ENCODE measurements at regions not wholly inside any gene's neighbourhood (a gene's known extent, or its start where the extent isn't known, plus 50 kb on each side); places are given as distances from the start of the nearest gene placed in this dataset.

GRCh38 chrX:144295921-144296320 is 412.1 kb downstream of the UBE2NL start:
- H3K36me3 ChIP-seq (replicated peaks in 1 of 2; ENCODE audit: control extremely low read depth in 1 of 2, control insufficient read depth in 1 of 2, extremely low read depth in 1 of 2, insufficient read depth in 2 of 2, low read length in 1 of 2): no peaks in the 10 kb centered on the region
- H3K79me2 ChIP-seq (ENCODE audit: control insufficient read depth, insufficient read depth, low read length): no peaks in the 10 kb centered on the region
- no peak overlapping the region for H3K4me3 ChIP-seq (ENCODE audit: control extremely low read depth in 1 of 5, extremely low read depth in 1 of 5, insufficient read depth in 1 of 5, low read depth in 2 of 5, low read length in 4 of 5)
- DNase-seq: no peak
- no peaks in the 10 kb centered on the region for H3K9me3 Mint-ChIP-seq (ENCODE audit: insufficient read depth)
- no CpG with 5 or more reads among the region's 1 CpG for WGBS (ENCODE audit: insufficient coverage)
- no peak overlapping the region for H2AFZ ChIP-seq (ENCODE audit: insufficient read depth, low read depth, low read length, poor library complexity, severe bottlenecking)
- H3K9ac ChIP-seq (ENCODE audit: low read length): no peak overlapping the region
- no peaks in the 10 kb centered on the region for H3K4me1 Mint-ChIP-seq
- no peak overlapping the region for H3K27ac ChIP-seq (ENCODE audit: low read length in 2 of 2)
- ChIA-PET CTCF (no interaction called here), POLR2A (no interaction called here)
- no peaks in the 10 kb centered on the region for H3K27me3 ChIP-seq (replicated peaks in 1 of 4; ENCODE audit: control extremely low read depth in 1 of 4, control insufficient read depth in 3 of 4, insufficient read depth in 4 of 4, low read length in 3 of 4)
- no peak overlapping the region for H3K27ac Mint-ChIP-seq
- no peaks in the 10 kb centered on the region for H3K9me3 ChIP-seq (ENCODE audit: control extremely low read depth in 1 of 3, control insufficient read depth in 2 of 3, insufficient read depth in 1 of 3, low read length in 2 of 3)
- no peak for TF ChIP-seq CTCF (IDR thresholded peaks at IDR 0.05)
- TF ChIP-seq EZH2 (IDR thresholded peaks at IDR 0.05; ENCODE audit: borderline replicate concordance, insufficient read depth, low read depth, low read length, poor library complexity, severe bottlenecking): no peak
- H3K4me3 Mint-ChIP-seq: no peak overlapping the region
- H3K4me2 ChIP-seq (replicated peaks; ENCODE audit: low read depth, low read length, poor library complexity, severe bottlenecking): no peak overlapping the region
- no peaks in the 10 kb centered on the region for H3K4me1 ChIP-seq (ENCODE audit: control insufficient read depth in 2 of 2, insufficient read depth in 2 of 2, low read length in 2 of 2)
- ATAC-seq (ENCODE audit: low read depth): no peak
- H3K27me3 Mint-ChIP-seq: no peaks in the 10 kb centered on the region
- H4K20me1 ChIP-seq (ENCODE audit: control insufficient read depth, insufficient read depth, low read length, poor library complexity, severe bottlenecking): no peaks in the 10 kb centered on the region
- intact Hi-C loops (cut with micrococcal nuclease): no loop called here

DNA sequence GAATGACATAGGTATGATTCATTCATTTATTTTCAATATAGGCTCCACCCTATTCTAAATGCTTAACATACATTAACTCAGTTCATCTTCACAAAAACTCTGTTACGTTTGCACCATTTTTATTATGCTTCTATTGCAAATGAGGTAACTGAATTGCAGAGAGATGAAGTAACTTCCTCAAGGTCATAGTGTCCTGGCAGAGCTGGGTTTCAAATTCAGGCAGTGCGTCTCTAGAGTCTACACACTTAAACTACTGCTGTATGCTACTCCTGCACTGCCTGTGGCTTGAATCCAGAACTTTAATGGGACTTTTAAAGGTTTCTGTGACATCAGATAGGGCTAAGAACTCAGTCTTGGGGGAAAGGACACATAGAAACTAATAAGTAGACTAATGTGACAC is 413.4 kb downstream of the UBE2NL start:
- Mint-ChIP-seq H3K4me1 (no peaks in the 10 kb centered on the region), H3K4me3 (no peak overlapping the region), H3K27ac (no peak overlapping the region), H3K27me3 (no peaks in the 10 kb centered on the region), H3K9me3 (ENCODE audit: insufficient read depth) (no peaks in the 10 kb centered on the region)
- ChIA-PET POLR2A (no interaction called here), CTCF (no interaction called here)
- Histone ChIP-seq H3K9ac (ENCODE audit: low read length) (no peak overlapping the region), H3K4me1 (ENCODE audit: control insufficient read depth in 2 of 2, insufficient read depth in 2 of 2, low read length in 2 of 2) (no peaks in the 10 kb centered on the region), H2AFZ (ENCODE audit: insufficient read depth, low read depth, low read length, poor library complexity, severe bottlenecking) (no peak overlapping the region), H3K4me2 (replicated peaks; ENCODE audit: low read depth, low read length, poor library complexity, severe bottlenecking) (no peak overlapping the region), H3K27ac (ENCODE audit: low read length in 2 of 2) (no peak overlapping the region), H3K36me3 (replicated peaks in 1 of 2; ENCODE audit: control extremely low read depth in 1 of 2, control insufficient read depth in 1 of 2, extremely low read depth in 1 of 2, insufficient read depth in 2 of 2, low read length in 1 of 2) (no peaks in the 10 kb centered on the region), H3K79me2 (ENCODE audit: control insufficient read depth, insufficient read depth, low read length) (no peaks in the 10 kb centered on the region), H3K9me3 (ENCODE audit: control extremely low read depth in 1 of 3, control insufficient read depth in 2 of 3, insufficient read depth in 1 of 3, low read length in 2 of 3) (no peaks in the 10 kb centered on the region), H4K20me1 (ENCODE audit: control insufficient read depth, insufficient read depth, low read length, poor library complexity, severe bottlenecking) (no peaks in the 10 kb centered on the region), H3K27me3 (replicated peaks in 1 of 4; ENCODE audit: control extremely low read depth in 1 of 4, control insufficient read depth in 3 of 4, insufficient read depth in 4 of 4, low read length in 3 of 4) (no peaks in the 10 kb centered on the region), H3K4me3 (ENCODE audit: control extremely low read depth in 1 of 5, extremely low read depth in 1 of 5, insufficient read depth in 1 of 5, low read depth in 2 of 5, low read length in 4 of 5) (no peak overlapping the region)
- no CpG with 5 or more reads among the region's 2 CpGs for WGBS (ENCODE audit: insufficient coverage)
- intact Hi-C loops (cut with micrococcal nuclease): no loop called here
- no peak for TF ChIP-seq CTCF (IDR thresholded peaks at IDR 0.05)
- no peak for TF ChIP-seq EZH2 (IDR thresholded peaks at IDR 0.05; ENCODE audit: borderline replicate concordance, insufficient read depth, low read depth, low read length, poor library complexity, severe bottlenecking)
- ATAC-seq (ENCODE audit: low read depth) (no peak), DNase-seq (no peak)

All from B cell (primary cell).